MCF 10A (cell line): ENCODE measurements at regions not wholly inside any gene's neighbourhood (a gene's known extent, or its start where the extent isn't known, plus 50 kb on each side); places are given as distances from the start of the nearest gene placed in this dataset.

Source experiments
- BruUV-seq: library from RNA; stranded (reverse); fragments of 400-500 nt; replicated peaks from 2 replicates; lab custom pipeline; 2021; lab: Mats Ljungman, UMichigan
- CTCF ChIA-PET: fragments of 300-600 bp; sonication (Branson Sonifier 250); formaldehyde crosslinking; extraction: SDS; loops from one replicate; lab custom pipeline; 2021; ENCODE audit warnings: antibody characterized with exemption, inconsistent platforms; lab: Yijun Ruan, JAX
- POLR2A ChIA-PET: fragments of 300-600, 350-650 bp; sonication (Branson Sonifier 250); formaldehyde crosslinking; extraction: SDS; loops from one replicate; lab custom pipeline; 2020; ENCODE audit warnings: antibody characterized with exemption, inconsistent platforms; lab: Yijun Ruan, JAX
- DNase-seq: peaks from one replicate; pipeline ENCODE4 v3.0.0-alpha.2; 2018; ENCODE audit not compliant: unreplicated experiment
- H3K27ac Mint-ChIP-seq: one replicate; pipeline ENCODE4 v1.8.0; 2022; ENCODE audit warnings: mild to moderate bottlenecking, low read depth, mixed read lengths; ENCODE audit not compliant: unreplicated experiment
- H3K27me3 Mint-ChIP-seq: one replicate; pipeline ENCODE4 v1.8.0; 2022; ENCODE audit warnings: mixed read lengths; ENCODE audit not compliant: insufficient read depth, unreplicated experiment
- H3K36me3 Mint-ChIP-seq: one replicate; pipeline ENCODE4 v1.8.0; 2022; ENCODE audit warnings: mild to moderate bottlenecking, moderate library complexity, mixed read lengths; ENCODE audit not compliant: insufficient read depth, unreplicated experiment
- H3K4me1 Mint-ChIP-seq: one replicate; pipeline ENCODE4 v1.8.0; 2022; ENCODE audit warnings: mixed read lengths; ENCODE audit not compliant: insufficient read depth, unreplicated experiment
- H3K4me3 Mint-ChIP-seq: one replicate; pipeline ENCODE4 v1.8.0; 2022; ENCODE audit warnings: mild to moderate bottlenecking, moderate library complexity, mixed read lengths; ENCODE audit not compliant: unreplicated experiment
- H3K9me3 Mint-ChIP-seq: one replicate; pipeline ENCODE4 v1.8.0; 2022; ENCODE audit warnings: mixed read lengths; ENCODE audit not compliant: unreplicated experiment
- intact Hi-C: fragments of 100-400 bp; cut with micrococcal nuclease; formaldehyde crosslinking; loops from 2 replicates; pipeline ENCODE4 v1.14.1; 2022
- TF ChIP-seq, protein P1 (sequence below): fragments of 200-600 bp; IDR thresholded peaks from one replicate; pipeline ENCODE4 v1.8.0; 2022; ENCODE audit warnings: antibody characterized with exemption, mild to moderate bottlenecking; ENCODE audit not compliant: unreplicated experiment

DNA sequence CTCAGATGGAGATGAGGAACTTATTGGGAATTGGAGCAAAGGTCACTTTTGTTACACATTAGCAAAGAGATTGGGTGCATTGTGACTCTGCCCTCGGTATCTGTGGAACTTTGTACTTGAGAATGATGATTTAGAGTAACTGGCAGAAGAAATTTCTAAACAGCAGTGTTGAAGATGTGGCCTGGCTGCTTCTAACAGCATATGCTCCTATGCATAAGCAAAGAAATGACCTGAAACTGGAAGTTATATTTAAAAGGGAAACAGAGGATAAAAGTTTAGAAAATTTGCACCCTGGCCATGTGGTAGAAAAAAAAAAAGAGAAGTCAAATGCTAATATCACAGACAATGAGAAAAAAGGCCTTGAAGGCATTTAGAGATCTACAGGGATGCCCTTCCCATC, 256.8 kb upstream of the ZC3H15 start:
- ChIA-PET CTCF (no interaction called here), POLR2A (no interaction called here)
- no peak overlapping the region for H3K27ac Mint-ChIP-seq
- no peak overlapping the region for H3K4me3 Mint-ChIP-seq
- TF ChIP-seq, protein P1, sequence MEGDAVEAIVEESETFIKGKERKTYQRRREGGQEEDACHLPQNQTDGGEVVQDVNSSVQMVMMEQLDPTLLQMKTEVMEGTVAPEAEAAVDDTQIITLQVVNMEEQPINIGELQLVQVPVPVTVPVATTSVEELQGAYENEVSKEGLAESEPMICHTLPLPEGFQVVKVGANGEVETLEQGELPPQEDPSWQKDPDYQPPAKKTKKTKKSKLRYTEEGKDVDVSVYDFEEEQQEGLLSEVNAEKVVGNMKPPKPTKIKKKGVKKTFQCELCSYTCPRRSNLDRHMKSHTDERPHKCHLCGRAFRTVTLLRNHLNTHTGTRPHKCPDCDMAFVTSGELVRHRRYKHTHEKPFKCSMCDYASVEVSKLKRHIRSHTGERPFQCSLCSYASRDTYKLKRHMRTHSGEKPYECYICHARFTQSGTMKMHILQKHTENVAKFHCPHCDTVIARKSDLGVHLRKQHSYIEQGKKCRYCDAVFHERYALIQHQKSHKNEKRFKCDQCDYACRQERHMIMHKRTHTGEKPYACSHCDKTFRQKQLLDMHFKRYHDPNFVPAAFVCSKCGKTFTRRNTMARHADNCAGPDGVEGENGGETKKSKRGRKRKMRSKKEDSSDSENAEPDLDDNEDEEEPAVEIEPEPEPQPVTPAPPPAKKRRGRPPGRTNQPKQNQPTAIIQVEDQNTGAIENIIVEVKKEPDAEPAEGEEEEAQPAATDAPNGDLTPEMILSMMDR, result no peak
- peaks cover 37% of the 10 kb centered on the region for H3K9me3 Mint-ChIP-seq
- peaks cover 7% of the 10 kb centered on the region for H3K36me3 Mint-ChIP-seq
- intact Hi-C loops, result no loop called here
- no peaks in the 10 kb centered on the region for H3K27me3 Mint-ChIP-seq
- BruUV-seq, result no TSS peak
- H3K4me1 Mint-ChIP-seq, result no peaks in the 10 kb centered on the region
- no peak for DNase-seq

GRCh38 chr2:186241874-186242273, 244.2 kb upstream of the ZC3H15 start:
- POLR2A ChIA-PET, result no interaction called here
- intact Hi-C loops, result no loop called here
- TF ChIP-seq, protein P1, result peak; percentile 8
- Mint-ChIP-seq H3K27ac (no peak overlapping the region), H3K9me3 (no peaks in the 10 kb centered on the region), H3K4me1 (peaks cover 6% of the 10 kb centered on the region), H3K4me3 (no peak overlapping the region), H3K27me3 (no peaks in the 10 kb centered on the region), H3K36me3 (no peaks in the 10 kb centered on the region)
- CTCF ChIA-PET, result interaction anchor here (0.6 kb wide), 2 partner anchors 287 to 356 kb away, joined by 3 to 5 read pairs; no protein-coding TSS in a partner anchor
- no peak for DNase-seq
- BruUV-seq, result no TSS peak

GRCh38 chr2:186254759-186255158, 231.3 kb upstream of the ZC3H15 start:
- no peak overlapping the region for H3K27ac Mint-ChIP-seq
- no peaks in the 10 kb centered on the region for H3K4me1 Mint-ChIP-seq
- H3K4me3 Mint-ChIP-seq, result no peak overlapping the region
- ChIA-PET CTCF (interaction anchor here (1.0 to 1.2 kb wide), 2 partner anchors 37 to 964 kb away, joined by 4 to 6 read pairs; no protein-coding TSS in a partner anchor), POLR2A (no interaction called here)
- BruUV-seq, result no TSS peak
- TF ChIP-seq, protein P1, result no peak
- no peaks in the 10 kb centered on the region for H3K36me3 Mint-ChIP-seq
- no peaks in the 10 kb centered on the region for H3K9me3 Mint-ChIP-seq
- no peaks in the 10 kb centered on the region for H3K27me3 Mint-ChIP-seq
- no peak for DNase-seq
- intact Hi-C loops, result loop anchor here (5.0 kb wide), 1 partner anchor 517 kb away; the partner anchor contains the start of gene FSIP2

DNA sequence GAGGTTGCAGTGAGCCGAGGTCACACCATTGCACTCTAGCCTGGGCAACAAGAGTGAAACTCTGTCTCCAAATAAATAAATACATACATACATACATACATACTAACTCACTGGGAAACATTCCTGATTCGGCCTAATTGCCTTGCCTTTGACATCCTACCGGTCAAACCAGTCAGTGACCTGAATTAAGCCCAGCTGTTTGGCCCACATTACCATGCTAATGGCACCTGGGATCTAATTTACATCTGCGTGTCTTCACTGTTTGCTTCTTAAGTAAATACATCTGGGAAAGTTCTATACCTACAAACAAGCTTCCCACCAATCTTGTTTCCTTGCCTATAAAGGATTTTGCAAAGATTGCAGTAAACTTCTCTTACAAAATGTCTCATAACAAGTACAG, 230.2 kb upstream of the ZC3H15 start:
- Mint-ChIP-seq H3K4me3 (no peak overlapping the region), H3K36me3 (no peaks in the 10 kb centered on the region), H3K27ac (no peak overlapping the region), H3K27me3 (no peaks in the 10 kb centered on the region), H3K9me3 (no peaks in the 10 kb centered on the region), H3K4me1 (no peaks in the 10 kb centered on the region)
- intact Hi-C loops, result loop anchor here (1.0 to 5.0 kb wide), 6 partner anchors 203 to 1048 kb away; partner anchors contain the start of gene FSIP2
- ChIA-PET POLR2A (no interaction called here), CTCF (interaction anchor here (0.6 to 1.2 kb wide), 5 partner anchors 11 to 965 kb away, joined by 3 to 6 read pairs (median 3); no protein-coding TSS in a partner anchor)
- TF ChIP-seq, protein P1, result no peak
- no peak for DNase-seq
- no TSS peak for BruUV-seq
